Renal cortex interstitium (tissue), 11 donors: ENCODE measurements at regions not wholly inside any gene's neighbourhood (a gene's known extent, or its start where the extent isn't known, plus 50 kb on each side); places are given as distances from the start of the nearest gene placed in this dataset.

ENCODE experiments used
- DNase-seq, 11 donors: peaks; one replicate each; pipeline ENCODE4 v3.0.0-alpha.2; 2013; ENCODE audit warnings: low read depth in 9 of 11, low spot score in 4 of 11; ENCODE audit errors: extremely low read depth in 1 of 11

- no peak for DNase-seq
Observed at GRCh38 chr15:52984507-52984906, 194.4 kb upstream of the ONECUT1 start.

DNA sequence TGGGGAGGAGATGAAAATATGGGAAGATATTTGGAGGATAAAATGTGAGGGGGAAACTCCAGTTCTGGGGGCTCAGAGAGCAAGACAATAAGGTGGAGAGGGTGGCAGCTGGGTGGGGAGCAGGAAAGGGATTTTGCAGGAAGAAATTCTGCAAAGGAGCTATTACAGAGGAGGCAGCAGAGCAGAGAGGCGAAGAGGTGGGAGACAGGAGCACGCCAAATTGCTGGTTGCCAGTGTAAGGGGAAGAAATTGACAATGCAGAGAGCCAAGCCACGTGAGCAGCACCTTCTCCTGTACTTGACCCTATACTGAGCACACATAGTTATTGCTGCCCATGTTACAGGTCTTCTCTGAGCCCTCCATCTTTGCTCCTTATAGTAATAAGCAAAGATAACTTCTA lies 190.3 kb upstream of the ONECUT1 start:
- DNase-seq = no peak

DNA sequence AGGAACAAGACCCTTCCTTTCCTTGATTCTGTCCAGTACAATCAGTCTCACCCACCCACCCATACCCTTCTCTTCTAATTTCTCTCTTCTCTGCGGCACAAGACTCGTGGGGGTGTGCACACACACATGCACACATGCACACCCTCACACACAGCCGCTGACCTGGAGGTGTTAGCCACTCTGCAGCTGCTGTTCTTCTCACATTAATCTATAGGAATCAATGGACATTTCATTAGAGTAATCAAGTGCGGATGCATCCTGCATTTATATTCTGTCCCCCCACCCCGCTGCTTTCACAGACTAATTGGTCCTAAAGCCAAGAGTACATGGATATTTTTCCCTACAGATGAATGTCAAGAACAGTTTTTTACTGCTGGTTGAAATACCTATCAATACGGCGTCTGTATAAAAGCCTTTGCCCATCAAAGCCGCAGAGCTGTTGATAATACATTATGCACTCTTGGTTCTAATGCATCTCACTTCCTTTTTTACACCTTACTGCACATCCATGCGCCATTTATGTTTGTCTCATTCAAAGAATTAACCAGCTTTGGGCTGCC lies 186.5 kb upstream of the ONECUT1 start:
- no peak for DNase-seq

DNA sequence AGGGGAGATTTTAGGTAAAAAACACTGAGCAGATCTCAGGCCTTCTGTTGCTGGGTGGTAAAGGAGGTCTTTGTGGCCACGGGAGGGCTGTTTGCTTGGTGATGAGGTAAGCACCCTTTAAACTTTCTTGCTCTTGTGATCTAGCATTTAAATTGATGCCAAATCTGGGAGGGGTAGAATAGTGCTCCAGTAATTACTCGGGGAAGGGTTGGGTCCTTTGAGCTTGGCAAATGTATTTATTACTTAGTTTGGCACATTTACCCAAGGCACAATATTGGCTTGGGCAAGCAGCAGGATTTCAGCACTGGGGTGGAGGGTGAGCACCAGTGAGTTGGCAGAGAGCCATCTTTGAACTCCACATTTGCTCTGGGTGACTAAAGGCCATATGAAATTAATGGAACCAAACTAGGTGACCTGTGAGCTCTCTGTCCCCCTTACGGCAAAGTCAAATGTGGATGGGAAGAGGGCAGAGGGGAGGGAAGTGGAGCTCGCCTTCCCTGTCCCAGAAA lies 185.9 kb upstream of the ONECUT1 start:
- peak in 2 of 11 donors; percentile 1 to 2 for DNase-seq

- DNase-seq = no peak
Observed at GRCh38 chr15:52963865-52964264, 173.7 kb upstream of the ONECUT1 start.

- DNase-seq = no peak
Observed at GRCh38 chr15:52960283-52960682, 170.1 kb upstream of the ONECUT1 start.

- DNase-seq = no peak
Observed at GRCh38 chr15:52943746-52944145, 153.6 kb upstream of the ONECUT1 start.

DNA sequence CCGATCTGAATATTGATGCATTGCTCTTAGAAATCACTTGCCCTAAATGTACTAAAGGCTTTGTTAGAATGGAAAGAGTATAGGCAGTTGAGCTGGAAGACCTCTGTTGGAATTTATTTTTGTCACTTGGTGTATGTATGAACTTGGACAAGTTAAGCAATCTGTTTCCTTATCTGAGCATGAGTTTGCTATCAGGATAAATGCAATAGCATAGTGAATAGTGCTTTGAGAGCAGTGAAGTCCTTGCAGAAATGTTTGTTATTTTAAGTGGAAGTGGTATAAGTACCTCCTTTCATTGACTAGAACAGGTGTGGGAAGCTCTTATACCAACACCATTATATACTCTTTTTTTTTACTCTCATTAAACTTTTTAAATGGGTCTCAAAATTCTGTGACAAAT lies 146.4 kb upstream of the ONECUT1 start:
- no peak for DNase-seq

- no peak for DNase-seq
Observed at GRCh38 chr15:52925130-52925529, 135.0 kb upstream of the ONECUT1 start.

DNA sequence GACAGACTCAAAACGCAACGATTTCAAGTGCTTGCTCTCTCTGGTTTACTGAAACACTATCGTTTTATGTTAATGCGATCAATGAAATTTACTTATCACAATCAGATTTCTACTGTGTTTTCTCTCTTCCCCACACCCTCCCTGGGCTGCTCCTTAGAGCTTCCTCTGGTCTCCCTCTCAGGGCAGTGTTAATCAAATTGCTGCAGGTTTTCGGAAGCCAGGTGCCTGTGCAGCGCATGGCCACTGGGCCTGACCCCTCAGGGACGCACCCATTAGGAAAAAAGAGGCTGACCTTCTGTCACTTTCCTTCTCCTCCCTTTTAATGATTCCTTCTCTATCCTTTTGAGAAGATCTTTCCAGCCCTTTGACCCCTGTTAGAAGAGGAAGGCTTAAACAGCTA lies 134.5 kb upstream of the ONECUT1 start:
- DNase-seq = no peak

DNA sequence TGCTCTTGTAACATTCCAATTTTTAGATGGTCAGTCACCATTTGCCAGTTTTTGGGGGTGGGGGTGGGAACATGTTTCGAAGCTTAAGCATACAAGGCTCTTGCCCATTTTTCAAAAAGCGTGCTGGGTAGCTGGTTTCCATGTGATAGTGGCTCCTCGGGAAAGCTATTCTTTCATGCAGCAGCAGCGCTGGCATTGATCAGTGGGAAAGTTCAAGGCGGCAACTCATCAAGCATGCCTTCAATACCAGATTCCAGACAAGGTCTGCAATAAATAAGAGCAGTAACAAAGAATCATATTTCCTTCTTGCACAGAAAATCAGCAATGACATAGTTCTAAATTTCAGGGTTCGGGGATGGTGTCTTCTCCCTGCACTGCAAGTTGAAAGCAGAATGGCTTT lies 133.5 kb upstream of the ONECUT1 start:
- no peak for DNase-seq

DNA sequence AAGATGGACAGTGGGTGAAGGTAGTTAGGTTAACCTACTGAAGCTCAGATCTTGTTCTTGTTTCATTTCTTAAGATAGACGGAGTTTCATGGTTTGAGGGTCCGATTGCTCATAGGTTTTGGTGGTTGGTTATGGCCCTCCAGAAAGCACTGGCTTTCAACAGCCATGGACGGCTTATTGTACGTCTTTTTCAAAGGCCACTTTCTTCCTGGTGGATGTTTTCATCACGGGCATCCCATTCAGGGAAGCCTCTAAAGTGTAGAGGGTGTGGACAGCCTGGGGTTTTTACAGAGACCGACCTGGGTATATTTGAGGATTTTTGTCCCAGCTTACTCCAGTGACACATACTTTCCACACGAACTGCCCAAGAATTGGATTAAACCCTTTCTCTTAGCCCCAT lies 132.7 kb upstream of the ONECUT1 start:
- no peak for DNase-seq

DNA sequence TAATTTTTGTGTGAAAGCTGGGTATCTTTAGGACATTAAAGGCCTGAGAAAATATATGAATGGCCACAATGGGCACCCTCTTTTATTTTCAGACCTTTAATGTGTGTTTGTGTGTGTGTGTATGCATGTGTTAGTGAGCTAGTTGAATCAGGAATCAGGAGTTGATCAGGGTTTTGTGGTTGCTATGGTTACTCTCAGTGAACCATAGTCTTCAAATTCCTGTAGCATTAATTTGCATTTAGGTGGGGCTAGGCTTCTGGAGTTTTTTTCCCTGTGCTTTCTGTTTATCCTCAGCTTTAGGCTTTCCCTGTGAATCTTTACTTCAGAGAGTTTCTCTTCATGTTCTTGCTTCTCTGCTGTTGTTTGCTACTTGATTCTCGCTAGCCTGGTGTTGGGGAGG lies 122.0 kb upstream of the ONECUT1 start:
- DNase-seq = peak in 5 of 11 donors; percentile 4 to 25 (median 17)

- DNase-seq = no peak
Observed at GRCh38 chr15:52893338-52893737, 103.2 kb upstream of the ONECUT1 start.

DNA sequence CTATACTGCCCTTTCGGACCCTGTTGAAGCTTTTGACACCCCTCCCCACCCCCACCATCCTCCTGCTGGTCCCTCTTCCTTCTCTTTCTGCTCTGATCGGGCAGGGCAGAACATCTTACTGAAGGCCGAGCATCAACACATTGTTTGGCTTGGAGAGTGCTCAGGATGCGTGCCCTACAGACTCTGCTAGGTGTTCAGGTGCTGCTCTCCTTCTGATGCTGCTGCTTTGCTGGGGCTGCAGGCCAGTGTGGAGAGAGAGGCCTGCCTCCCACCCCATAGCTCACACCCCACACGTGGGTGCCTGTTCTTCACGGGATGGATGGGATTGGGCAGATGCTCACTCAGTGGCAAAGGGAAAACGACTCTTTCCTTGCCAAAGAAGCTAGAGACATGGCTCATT lies 89.8 kb upstream of the ONECUT1 start:
- DNase-seq = no peak

- no peak for DNase-seq
Observed at GRCh38 chr15:52879145-52879544, 89.0 kb upstream of the ONECUT1 start.

DNA sequence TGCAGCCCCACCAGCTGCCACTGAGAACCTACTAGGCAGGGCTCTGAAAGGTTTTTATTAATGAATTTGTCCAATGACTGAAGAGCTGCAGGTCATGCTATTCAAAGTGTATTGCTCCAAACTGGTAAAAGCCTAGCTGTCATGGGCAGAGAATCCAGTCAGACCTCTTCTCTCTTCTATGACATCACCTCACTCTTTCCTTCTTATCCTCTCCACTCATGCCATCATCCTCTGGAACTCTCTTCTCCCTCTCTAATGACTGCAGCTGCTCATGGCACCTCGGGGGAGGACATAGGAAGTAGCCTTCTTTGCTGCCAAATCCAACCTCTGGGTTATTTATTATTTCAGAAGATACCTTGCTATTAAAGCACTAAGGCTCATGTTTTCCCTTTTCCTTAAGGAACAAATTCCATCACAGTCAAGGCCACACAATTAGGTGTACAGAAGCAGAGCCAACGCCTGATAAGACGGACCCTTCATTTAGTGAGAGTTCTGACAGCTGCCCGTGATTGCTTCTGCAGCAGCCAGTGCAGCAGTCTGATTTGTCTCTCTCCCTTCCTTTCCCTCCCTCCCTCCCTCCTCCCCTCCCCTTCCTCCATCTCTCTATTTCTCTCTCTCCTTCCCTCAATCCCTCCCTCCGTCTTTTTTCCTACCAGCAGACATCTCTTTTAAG lies 87.0 kb upstream of the ONECUT1 start:
- no peak for DNase-seq

DNA sequence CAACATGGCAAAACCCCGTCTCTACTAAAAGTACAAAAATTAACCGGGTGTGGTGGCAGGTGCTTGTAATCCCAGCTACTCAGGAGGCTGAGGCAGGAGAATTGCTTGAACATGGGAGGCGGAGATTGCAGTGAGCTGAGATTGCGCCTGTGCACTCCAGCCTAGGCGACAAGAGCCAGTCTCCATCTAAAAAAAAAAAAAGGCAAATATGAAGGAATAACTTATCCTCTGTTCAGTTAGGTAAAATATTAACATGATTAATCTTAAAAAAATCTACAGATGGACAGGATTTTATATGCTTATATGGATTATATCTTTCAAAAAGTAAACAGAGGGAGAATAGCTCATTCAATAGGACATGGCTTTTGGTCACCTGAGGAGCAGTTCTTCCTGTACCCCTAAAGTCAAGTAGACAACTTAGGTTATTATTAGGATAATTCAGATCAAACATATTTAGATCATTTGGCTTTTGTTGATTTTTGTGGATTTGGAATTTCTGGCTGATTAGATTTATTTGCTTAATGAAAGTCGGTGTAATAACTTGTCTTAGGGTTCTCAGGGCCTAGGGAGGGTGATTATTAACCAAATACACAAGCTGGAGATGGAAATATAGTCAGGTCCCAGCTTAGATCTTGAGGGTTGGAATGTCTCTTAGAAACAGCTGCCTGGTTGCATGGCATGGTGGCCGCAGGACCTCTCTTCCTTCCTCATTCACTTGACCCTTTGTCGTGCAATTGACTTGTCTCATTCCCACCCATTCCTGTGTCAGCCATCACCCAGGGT lies 82.1 kb upstream of the ONECUT1 start:
- no peak for DNase-seq

GRCh38 chr15:52870015-52870414 lies 79.9 kb upstream of the ONECUT1 start:
- no peak for DNase-seq

- no peak for DNase-seq
Observed at GRCh38 chr15:52866698-52867097, 76.6 kb upstream of the ONECUT1 start.
